ENCODE measurements at regions not wholly inside any gene's neighbourhood (a gene's known extent, or its start where the extent isn't known, plus 50 kb on each side); places are given as distances from the start of the nearest gene placed in this dataset.

- TF ChIP-seq CTCF (IDR thresholded peaks at IDR 0.05; ENCODE audit: insufficient read depth, low read length, poor library complexity, severe bottlenecking) (no peak), EZH2phosphoT487 (conservative IDR thresholded peaks at IDR 0.05; ENCODE audit: low read length) (no peak)
Observed at GRCh38 chr3:99323940-99324339, 314.5 kb upstream of the COL8A1 start.

Data from SU-DHL-6 (cell line).